H9 (cell line): ENCODE measurements at regions not wholly inside any gene's neighbourhood (a gene's known extent, or its start where the extent isn't known, plus 50 kb on each side); places are given as distances from the start of the nearest gene placed in this dataset.

Experiments used
- DNase-seq: peaks from one replicate; pipeline ENCODE4 v3.0.0-alpha.2; 2017
- H2AFZ ChIP-seq: one replicate; pipeline ENCODE4 v1.6.1; 2013; ENCODE audit warnings: mild to moderate bottlenecking, low read length, control low read depth, moderate library complexity
- H2AK5ac ChIP-seq: 2 replicates; pipeline ENCODE4 v1.6.1; 2013; ENCODE audit warnings: low read length, control low read depth, mixed read lengths; ENCODE audit not compliant: insufficient read length
- H2BK120ac ChIP-seq: one replicate; pipeline ENCODE4 v1.6.1; 2013; ENCODE audit warnings: low read depth, mild to moderate bottlenecking, low read length, control low read depth, inconsistent platforms; ENCODE audit not compliant: poor library complexity, severe bottlenecking
- H2BK12ac ChIP-seq: 2 replicates; pipeline ENCODE4 v1.6.1; 2013; ENCODE audit warnings: low read length, control low read depth, mixed read lengths, low read depth; ENCODE audit not compliant: insufficient read length
- H2BK15ac ChIP-seq: 2 replicates; pipeline ENCODE4 v1.6.1; 2013; ENCODE audit warnings: low read depth, low read length, control low read depth
- H2BK20ac ChIP-seq: one replicate; pipeline ENCODE4 v1.6.1; 2013; ENCODE audit warnings: low read depth, mild to moderate bottlenecking, low read length, control low read depth, inconsistent platforms; ENCODE audit not compliant: poor library complexity, severe bottlenecking
- H2BK5ac ChIP-seq: 2 replicates; pipeline ENCODE4 v1.6.1; 2013; ENCODE audit warnings: low read length, control low read depth, mixed read lengths; ENCODE audit not compliant: insufficient read length
- H3K14ac ChIP-seq: 2 replicates; pipeline ENCODE4 v1.6.1; 2013; ENCODE audit warnings: low read length, control low read depth; ENCODE audit not compliant: insufficient read depth
- H3K18ac ChIP-seq: 2 replicates; pipeline ENCODE4 v1.6.1; 2013; ENCODE audit warnings: low read depth, mild to moderate bottlenecking, mixed read lengths, low read length, control low read depth; ENCODE audit not compliant: insufficient read length
- H3K23ac ChIP-seq: 2 replicates; pipeline ENCODE4 v1.6.1; 2013; ENCODE audit warnings: low read length, control low read depth, mixed read lengths, low read depth; ENCODE audit not compliant: insufficient read length
- H3K23me2 ChIP-seq: 2 replicates; pipeline ENCODE4 v1.6.1; 2013; ENCODE audit warnings: low read depth, mild to moderate bottlenecking, mixed read lengths, low read length, control low read depth; ENCODE audit not compliant: insufficient read length, poor library complexity, severe bottlenecking
- H3K27ac ChIP-seq: 2 replicates; pipeline ENCODE4 v1.5.1; 2013; ENCODE audit warnings: low read length, control low read depth, mixed read lengths, low read depth; ENCODE audit not compliant: insufficient read length
- H3K27me3 ChIP-seq: 2 replicates; pipeline ENCODE4 v1.6.1; 2013; ENCODE audit warnings: low read length, control low read depth, inconsistent platforms; ENCODE audit not compliant: insufficient read depth
- H3K4ac ChIP-seq: 2 replicates; pipeline ENCODE4 v1.6.1; 2013; ENCODE audit warnings: low read depth, mild to moderate bottlenecking, control low read depth, inconsistent platforms, low read length, moderate library complexity
- H3K4me1 ChIP-seq: 2 replicates; pipeline ENCODE4 v1.6.1; 2013; ENCODE audit warnings: low read length, control low read depth, inconsistent platforms; ENCODE audit not compliant: insufficient read depth
- H3K4me2 ChIP-seq: 2 replicates; pipeline ENCODE4 v1.6.1; 2013; ENCODE audit warnings: low read length, control low read depth, mixed read lengths; ENCODE audit not compliant: insufficient read length, insufficient read depth
- H3K56ac ChIP-seq: 2 replicates; pipeline ENCODE4 v1.6.1; 2013; ENCODE audit warnings: low read depth, mild to moderate bottlenecking, mixed read lengths, low read length, control low read depth; ENCODE audit not compliant: insufficient read length
- H3K79me1 ChIP-seq: 2 replicates; pipeline ENCODE4 v1.6.1; 2013; ENCODE audit warnings: low read depth, mild to moderate bottlenecking, moderate library complexity, low read length, control low read depth, inconsistent platforms; ENCODE audit not compliant: insufficient read depth, poor library complexity, severe bottlenecking
- H3K79me2 ChIP-seq: 2 replicates; pipeline ENCODE4 v1.6.1; 2013; ENCODE audit warnings: low read length, control low read depth, inconsistent platforms; ENCODE audit not compliant: insufficient read depth
- H3K9ac ChIP-seq: 2 replicates; pipeline ENCODE4 v1.6.1; 2013; ENCODE audit warnings: low read length, control low read depth, mixed read lengths; ENCODE audit not compliant: insufficient read length; ENCODE audit errors: extremely low read depth
- H3K9me3 ChIP-seq: one replicate; pipeline ENCODE4 v1.6.1; 2013; ENCODE audit warnings: low read depth, low read length, inconsistent platforms; ENCODE audit not compliant: control insufficient read depth
- H3T11ph ChIP-seq: one replicate; pipeline ENCODE4 v1.6.1; 2013; ENCODE audit warnings: mild to moderate bottlenecking, low read length, control low read depth, inconsistent platforms
- H4K20me1 ChIP-seq: one replicate; pipeline ENCODE4 v1.6.1; 2013; ENCODE audit not compliant: control insufficient read depth, insufficient read length, insufficient read depth
- H4K5ac ChIP-seq: 2 replicates; pipeline ENCODE4 v1.6.1; 2013; ENCODE audit warnings: low read depth, mild to moderate bottlenecking, mixed read lengths, low read length, control low read depth; ENCODE audit not compliant: insufficient read length
- H4K8ac ChIP-seq: replicated peaks from 2 replicates; pipeline ENCODE4 v1.6.1; 2013; ENCODE audit warnings: low read length, control low read depth, mixed read lengths, low read depth; ENCODE audit not compliant: insufficient read length
- H4K91ac ChIP-seq: 2 replicates; pipeline ENCODE4 v1.6.1; 2013; ENCODE audit warnings: low read depth, mild to moderate bottlenecking, moderate library complexity, mixed read lengths, low read length, control low read depth; ENCODE audit not compliant: insufficient read length
- H3K27ac Mint-ChIP-seq, 3 experiments: 2 replicates in 2 of 3; 3 replicates in 1 of 3; pipeline ENCODE4 v1.8.0; 2020 to 2021; ENCODE audit warnings: mixed read lengths in 3 of 3, mild to moderate bottlenecking in 1 of 3, moderate library complexity in 1 of 3
- H3K27me3 Mint-ChIP-seq: 2 replicates; pipeline ENCODE4 v1.8.0; 2021; ENCODE audit warnings: low read depth, mild to moderate bottlenecking, moderate library complexity, mixed read lengths
- H3K36me3 Mint-ChIP-seq, 3 experiments: 2 replicates in 2 of 3; 3 replicates in 1 of 3; pipeline ENCODE4 v1.8.0; 2020 to 2021; ENCODE audit warnings: low read depth in 3 of 3, mixed read lengths in 3 of 3; ENCODE audit not compliant: insufficient read depth in 1 of 3
- H3K4me1 Mint-ChIP-seq, 2 experiments: 2 replicates each; pipeline ENCODE4 v1.8.0; 2020; ENCODE audit warnings: mixed read lengths in 2 of 2
- H3K4me3 Mint-ChIP-seq, 2 experiments: 2 replicates in 1 of 2; 3 replicates in 1 of 2; pipeline ENCODE4 v1.8.0; 2020 to 2021; ENCODE audit warnings: mild to moderate bottlenecking in 2 of 2, mixed read lengths in 2 of 2, moderate library complexity in 1 of 2
- H3K9me3 Mint-ChIP-seq, 2 experiments: 2 replicates in 1 of 2; 3 replicates in 1 of 2; pipeline ENCODE4 v1.8.0; 2020; ENCODE audit warnings: mild to moderate bottlenecking in 2 of 2, mixed read lengths in 2 of 2, moderate library complexity in 1 of 2
- CTCF ChIP-seq: fragments of 200-600 bp; sonication (generic); conservative IDR thresholded peaks from 3 replicates; pipeline ENCODE4 v1.8.0; 2021; ENCODE audit warnings: antibody characterized with exemption, mild to moderate bottlenecking
- WGBS: extraction: QIAGEN DNeasy Blood & Tissue Kit; methylation state at CpG from one replicate; pipeline ENCODE4 v1.1.7; 2013; ENCODE audit warnings: missing lambda C conversion rate, low lambda C conversion rate, mixed read lengths; ENCODE audit not compliant: insufficient read length; ENCODE audit errors: extremely low coverage; 5-methylcytosine and 5-hydroxymethylcytosine counted together

GRCh38 chr2:116250376-116250775 lies 1564.1 kb upstream of the DDX18 start:
- Histone ChIP-seq H3K14ac (no peak overlapping the region), H3K18ac (no peak overlapping the region), H4K5ac (no peak overlapping the region), H3K23ac (no peak overlapping the region), H3K4me1 (no peaks in the 10 kb centered on the region), H3K4ac (no peak overlapping the region), H3K9me3 (no peaks in the 10 kb centered on the region), H2BK20ac (no peak overlapping the region), H3K79me2 (no peaks in the 10 kb centered on the region), H3K4me2 (no peak overlapping the region), H3K27ac (no peak overlapping the region), H3K23me2 (no peaks in the 10 kb centered on the region), H4K8ac (no peak overlapping the region), H2BK5ac (no peak overlapping the region), H3K9ac (no peak overlapping the region), H3K27me3 (no peaks in the 10 kb centered on the region), H3K79me1 (no peaks in the 10 kb centered on the region), H2AK5ac (no peak overlapping the region), H4K91ac (no peak overlapping the region), H3K56ac (no peak overlapping the region), H2AFZ (no peak overlapping the region), H2BK12ac (no peak overlapping the region), H4K20me1 (no peaks in the 10 kb centered on the region), H2BK15ac (no peak overlapping the region), H3T11ph (no peak overlapping the region), H2BK120ac (no peak overlapping the region)
- peaks cover 13 to 38% (median 16%) of the 10 kb centered on the region in 3 experiments for H3K36me3 Mint-ChIP-seq
- no peak for DNase-seq
- no peak overlapping the region for H3K27ac Mint-ChIP-seq
- TF ChIP-seq CTCF = no peak
- no peaks in the 10 kb centered on the region for H3K27me3 Mint-ChIP-seq
- H3K9me3 Mint-ChIP-seq = peaks cover 28 to 36% of the 10 kb centered on the region in 2 experiments
- no peak overlapping the region for H3K4me3 Mint-ChIP-seq
- no CpG with 5 or more reads among the region's 4 CpGs for WGBS
- peaks cover 2 to 3% of the 10 kb centered on the region in 2 experiments; a peak in 2 of 4 replicates for H3K4me1 Mint-ChIP-seq
